ENCODE measurements at regions not wholly inside any gene's neighbourhood (a gene's known extent, or its start where the extent isn't known, plus 50 kb on each side); places are given as distances from the start of the nearest gene placed in this dataset.

- H4K91ac ChIP-seq (replicated peaks; ENCODE audit: insufficient read length, low read length): no peak overlapping the region
- no peak overlapping the region for H4K5ac ChIP-seq (ENCODE audit: insufficient read length, low read depth, low read length)
- H3K27ac ChIP-seq (ENCODE audit: low read depth, low read length): no peak overlapping the region
- no peak overlapping the region for H3K4me2 ChIP-seq (ENCODE audit: insufficient read depth in 1 of 2, low read depth in 2 of 2, low read length in 2 of 2)
- H3K79me1 ChIP-seq (ENCODE audit: low read depth, low read length): no peaks in the 10 kb centered on the region
- peaks cover 8 to 29% (median 12%) of the 10 kb centered on the region in 4 experiments; a peak in 5 of 7 replicates for H3K27me3 ChIP-seq (replicated peaks in 1 of 4; ENCODE audit: control insufficient read depth in 3 of 4, extremely low read depth in 1 of 4, insufficient read depth in 3 of 4, low read length in 3 of 4)
- no peak overlapping the region for H3K23ac ChIP-seq (ENCODE audit: insufficient read length)
- H3K4ac ChIP-seq (replicated peaks; ENCODE audit: insufficient read length, low read depth, low read length): no peak overlapping the region
- no peaks in the 10 kb centered on the region; a peak in 1 of 8 replicates for H3K36me3 ChIP-seq (ENCODE audit: control insufficient read depth in 2 of 4, insufficient read depth in 4 of 4, low read length in 3 of 4)
- no peak overlapping the region for H2BK20ac ChIP-seq (ENCODE audit: low read length)
- no peak overlapping the region for H2BK15ac ChIP-seq (ENCODE audit: low read length)
- H3K18ac ChIP-seq (ENCODE audit: extremely low read depth, low read length): no peak overlapping the region
- no peaks in the 10 kb centered on the region for H3K23me2 ChIP-seq (ENCODE audit: low read depth, low read length)
- no peak for FAIRE-seq
- H4K20me1 ChIP-seq (replicated peaks in 1 of 2; ENCODE audit: control insufficient read depth in 1 of 2, insufficient read depth in 2 of 2, low read length in 2 of 2): no peaks in the 10 kb centered on the region
- no peaks in the 10 kb centered on the region for H3K9me3 ChIP-seq (ENCODE audit: insufficient read depth in 2 of 2, low read depth in 1 of 2, low read length in 1 of 2)
- no peak overlapping the region for H2BK120ac ChIP-seq (replicated peaks; ENCODE audit: low read depth, low read length)
- POLR2A ChIA-PET (ENCODE audit: partially characterized antibody): no interaction called here
- DNase-seq (ENCODE audit: low read depth in 1 of 2, low spot score in 2 of 2): no peak
- CTCF ChIA-PET (ENCODE audit: partially characterized antibody): no interaction called here
- H2BK5ac ChIP-seq (ENCODE audit: low read depth, low read length): no peak overlapping the region
- TF ChIP-seq KDM5A (IDR thresholded peaks at IDR 0.05; ENCODE audit: low read length) (no peak), EP300 (IDR thresholded peaks at IDR 0.05; ENCODE audit: borderline replicate concordance in 1 of 2, low read depth in 2 of 2, low read length in 2 of 2) (no peak), POLR2AphosphoS5 (IDR thresholded peaks at IDR 0.05; ENCODE audit: low read depth, low read length) (no peak), CTCF (IDR thresholded peaks at IDR 0.05; ENCODE audit: control extremely low read depth in 1 of 3, insufficient read depth in 1 of 3, low read depth in 1 of 3, low read length in 3 of 3) (no peak)
- H3K9ac ChIP-seq (replicated peaks in 1 of 4; ENCODE audit: extremely low read depth in 1 of 4, low read depth in 3 of 4, low read length in 3 of 4): no peak overlapping the region
- H2AK5ac ChIP-seq (ENCODE audit: low read depth, low read length): no peak overlapping the region
- peaks cover 0 to 8% (median 0%) of the 10 kb centered on the region in 4 experiments; a peak in 1 of 7 replicates for H3K4me1 ChIP-seq (replicated peaks in 1 of 4; ENCODE audit: control insufficient read depth in 3 of 4, insufficient read depth in 4 of 4, low read length in 3 of 4)
- H2BK12ac ChIP-seq (ENCODE audit: low read depth, low read length): no peak overlapping the region
- 90% methylated on average over 3 of the region's 3 CpGs; no CpG with 5 or more reads in 1 of the 2 experiments for WGBS, 2 experiments (ENCODE audit: extremely low coverage in 1 of 2, insufficient coverage in 1 of 2, insufficient read length in 1 of 2, insufficient replicate concordance in 2 of 2, low coverage in 1 of 2, low lambda C conversion rate in 2 of 2, missing lambda C conversion rate in 1 of 2)
- H4K8ac ChIP-seq (ENCODE audit: extremely low read depth, insufficient read depth, low read length): no peak overlapping the region
- H3K4me3 ChIP-seq (ENCODE audit: extremely low read depth in 1 of 4, insufficient read depth in 2 of 4, low read depth in 3 of 4, low read length in 4 of 4): no peak overlapping the region
- H2AFZ ChIP-seq (ENCODE audit: low read length): no peak overlapping the region
- no peak overlapping the region for H3K56ac ChIP-seq (replicated peaks; ENCODE audit: insufficient read length, low read depth, low read length)
- no peak overlapping the region for H3K14ac ChIP-seq (ENCODE audit: insufficient read length)
- H3K79me2 ChIP-seq (ENCODE audit: control insufficient read depth in 1 of 2, insufficient read depth in 2 of 2, low read length in 2 of 2): no peaks in the 10 kb centered on the region
Measured at GRCh38 chr10:61839916-61840315, 61.6 kb upstream of the ARID5B start.
